ENCODE measurements at regions not wholly inside any gene's neighbourhood (a gene's known extent, or its start where the extent isn't known, plus 50 kb on each side); places are given as distances from the start of the nearest gene placed in this dataset.
"Not testable (repeated sequence)": the region's sequence is repeated elsewhere in the genome, so short reads cannot be mapped to it uniquely, and the experiment has no call there.

DNA sequence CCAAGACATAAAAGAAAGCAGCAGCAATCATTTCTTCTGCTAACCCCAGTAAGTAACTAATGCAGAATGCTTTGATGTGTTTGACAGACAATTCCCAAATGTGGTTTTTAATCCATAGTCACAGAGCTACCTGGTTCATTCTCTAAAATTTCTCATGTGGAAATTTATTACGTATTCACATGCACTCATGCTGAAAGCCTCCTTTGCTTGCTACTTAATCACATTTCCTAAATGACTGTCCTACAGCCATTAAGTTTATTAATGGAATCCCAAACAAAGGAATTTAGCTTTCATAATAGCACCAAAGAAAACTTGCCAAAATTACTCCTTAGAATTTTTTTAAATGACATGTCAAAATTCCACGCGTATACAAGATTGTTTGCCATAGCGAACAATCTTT, 68.6 kb upstream of the MCHR2 start:
- no peaks in the 10 kb centered on the region for H3K4me1 Mint-ChIP-seq (ENCODE audit: unreplicated experiment)
- TF ChIP-seq, protein P1, sequence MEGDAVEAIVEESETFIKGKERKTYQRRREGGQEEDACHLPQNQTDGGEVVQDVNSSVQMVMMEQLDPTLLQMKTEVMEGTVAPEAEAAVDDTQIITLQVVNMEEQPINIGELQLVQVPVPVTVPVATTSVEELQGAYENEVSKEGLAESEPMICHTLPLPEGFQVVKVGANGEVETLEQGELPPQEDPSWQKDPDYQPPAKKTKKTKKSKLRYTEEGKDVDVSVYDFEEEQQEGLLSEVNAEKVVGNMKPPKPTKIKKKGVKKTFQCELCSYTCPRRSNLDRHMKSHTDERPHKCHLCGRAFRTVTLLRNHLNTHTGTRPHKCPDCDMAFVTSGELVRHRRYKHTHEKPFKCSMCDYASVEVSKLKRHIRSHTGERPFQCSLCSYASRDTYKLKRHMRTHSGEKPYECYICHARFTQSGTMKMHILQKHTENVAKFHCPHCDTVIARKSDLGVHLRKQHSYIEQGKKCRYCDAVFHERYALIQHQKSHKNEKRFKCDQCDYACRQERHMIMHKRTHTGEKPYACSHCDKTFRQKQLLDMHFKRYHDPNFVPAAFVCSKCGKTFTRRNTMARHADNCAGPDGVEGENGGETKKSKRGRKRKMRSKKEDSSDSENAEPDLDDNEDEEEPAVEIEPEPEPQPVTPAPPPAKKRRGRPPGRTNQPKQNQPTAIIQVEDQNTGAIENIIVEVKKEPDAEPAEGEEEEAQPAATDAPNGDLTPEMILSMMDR (IDR thresholded peaks at IDR 0.05) = no peak
- H3K9me3 Mint-ChIP-seq (ENCODE audit: unreplicated experiment) = no peaks in the 10 kb centered on the region
- H3K4me3 Mint-ChIP-seq (ENCODE audit: unreplicated experiment) = no peak overlapping the region
- peaks cover 51% of the 10 kb centered on the region for H3K27me3 Mint-ChIP-seq (ENCODE audit: unreplicated experiment)
- H3K36me3 Mint-ChIP-seq (ENCODE audit: unreplicated experiment) = no peaks in the 10 kb centered on the region
- DNase-seq (ENCODE audit: extremely low spot score, unreplicated experiment) = no peak
- no peak overlapping the region for H3K27ac Mint-ChIP-seq (ENCODE audit: unreplicated experiment)

DNA sequence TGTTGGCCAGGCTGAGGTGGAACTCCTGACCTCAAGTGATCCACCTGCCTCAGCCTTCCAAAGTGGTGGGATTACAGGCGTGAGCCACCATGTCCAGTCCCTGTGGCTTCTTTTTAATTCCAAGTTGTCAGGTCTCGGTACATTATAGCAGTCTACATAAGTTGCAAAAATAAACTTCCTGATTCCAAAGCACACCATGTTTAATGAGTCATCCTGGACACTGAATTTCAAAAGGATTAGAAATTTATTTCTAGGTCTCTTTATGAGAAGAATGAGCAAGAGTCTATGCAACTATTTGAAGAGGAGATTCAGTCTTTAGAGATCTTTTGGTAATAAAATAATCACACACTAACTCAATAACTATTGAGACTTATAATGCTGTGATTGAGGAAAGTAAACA, 63.9 kb upstream of the MCHR2 start:
- H3K4me1 Mint-ChIP-seq (ENCODE audit: unreplicated experiment) = no peaks in the 10 kb centered on the region
- TF ChIP-seq, protein P1 (IDR thresholded peaks at IDR 0.05) = no peak
- no peak overlapping the region for H3K4me3 Mint-ChIP-seq (ENCODE audit: unreplicated experiment)

DNA sequence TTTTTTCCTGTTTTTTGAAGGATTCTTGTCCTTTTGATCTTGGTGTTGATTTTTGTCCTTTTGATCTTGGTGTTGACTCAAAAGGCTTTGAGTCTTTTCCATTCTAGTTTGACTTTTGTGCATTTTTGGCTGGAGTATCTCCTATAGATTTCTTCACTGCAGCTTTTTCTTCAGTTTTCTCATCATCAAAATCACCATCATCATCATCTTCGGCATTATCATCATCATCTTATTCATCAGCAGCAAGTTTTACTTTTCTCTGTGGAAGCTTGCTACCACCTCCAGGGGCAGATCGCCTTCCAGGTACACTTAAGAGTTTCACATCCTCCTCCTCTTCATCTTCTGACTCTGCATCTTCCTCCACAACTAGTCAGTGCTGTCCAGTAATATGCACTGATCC, 56.5 kb upstream of the MCHR2 start:
- H3K36me3 Mint-ChIP-seq (ENCODE audit: unreplicated experiment) = no peaks in the 10 kb centered on the region
- no peak overlapping the region for H3K27ac Mint-ChIP-seq (ENCODE audit: unreplicated experiment)
- no peaks in the 10 kb centered on the region for H3K4me1 Mint-ChIP-seq (ENCODE audit: unreplicated experiment)
- no peaks in the 10 kb centered on the region for H3K9me3 Mint-ChIP-seq (ENCODE audit: unreplicated experiment)
- TF ChIP-seq, protein P1 (IDR thresholded peaks at IDR 0.05) = no peak
- no peak overlapping the region for H3K4me3 Mint-ChIP-seq (ENCODE audit: unreplicated experiment)
- no peak for DNase-seq (ENCODE audit: extremely low spot score, unreplicated experiment)
- H3K27me3 Mint-ChIP-seq (ENCODE audit: unreplicated experiment) = peaks cover 16% of the 10 kb centered on the region

More for the DNA sequence above, 63.9 kb upstream of the MCHR2 start:
- peaks cover 8% of the 10 kb centered on the region for H3K9me3 Mint-ChIP-seq (ENCODE audit: unreplicated experiment)
- peaks cover 32% of the 10 kb centered on the region for H3K27me3 Mint-ChIP-seq (ENCODE audit: unreplicated experiment)
- H3K27ac Mint-ChIP-seq (ENCODE audit: unreplicated experiment) = no peak overlapping the region
- no peaks in the 10 kb centered on the region for H3K36me3 Mint-ChIP-seq (ENCODE audit: unreplicated experiment)
- DNase-seq (ENCODE audit: extremely low spot score, unreplicated experiment) = no peak

DNA sequence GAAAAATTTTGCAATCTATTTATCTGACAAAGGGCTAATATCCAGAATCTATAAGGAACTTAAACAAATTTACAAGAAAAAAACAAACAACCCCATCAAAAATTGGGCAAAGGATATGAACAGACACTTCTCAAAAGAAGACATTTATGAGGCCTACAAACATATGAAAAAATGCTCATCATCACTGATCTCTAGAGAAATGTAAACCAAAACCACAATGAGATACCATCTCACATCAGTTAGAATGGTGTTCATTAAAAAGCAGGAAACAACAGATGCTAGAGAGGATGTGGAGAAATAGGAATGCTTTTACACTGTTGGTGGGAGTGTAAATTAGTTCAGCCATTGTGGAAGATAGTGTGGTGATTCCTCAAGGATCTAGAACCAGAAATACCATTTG, 49.9 kb upstream of the MCHR2 start:
- H3K9me3 Mint-ChIP-seq (ENCODE audit: unreplicated experiment) = peaks cover 16% of the 10 kb centered on the region
- H3K4me3 Mint-ChIP-seq (ENCODE audit: unreplicated experiment); H3K36me3 Mint-ChIP-seq (ENCODE audit: unreplicated experiment): not testable (repeated sequence)

More for the DNA sequence above, 49.9 kb upstream of the MCHR2 start:
- DNase-seq (ENCODE audit: extremely low spot score, unreplicated experiment); H3K27ac Mint-ChIP-seq (ENCODE audit: unreplicated experiment); H3K4me1 Mint-ChIP-seq (ENCODE audit: unreplicated experiment): not testable (repeated sequence)
- H3K27me3 Mint-ChIP-seq (ENCODE audit: unreplicated experiment) = peaks cover 16% of the 10 kb centered on the region

All from osteocyte (in vitro differentiated cells).